Stimulated activated CD4-positive, alpha-beta T cell treated with anti-CD3 and anti-CD28 coated beads, Interleukin-12 subunit alpha, Interleukin-12 subunit beta, amount 100 ng/mL, for 48 hours (primary cell): ENCODE measurements at regions not wholly inside any gene's neighbourhood (a gene's known extent, or its start where the extent isn't known, plus 50 kb on each side); places are given as distances from the start of the nearest gene placed in this dataset.
A peak's percentile ranks its signal among the peaks of the same experiment; 100 is the strongest.
"Not testable (repeated sequence)": the region's sequence is repeated elsewhere in the genome, so short reads cannot be mapped to it uniquely, and the experiment has no call there.

Experiments
- DNase-seq, 3 donors: peaks; one replicate each; pipeline ENCODE4 v3.0.0-alpha.2; 2020; ENCODE audit warnings: low read depth in 2 of 3, low spot score in 1 of 3

DNA sequence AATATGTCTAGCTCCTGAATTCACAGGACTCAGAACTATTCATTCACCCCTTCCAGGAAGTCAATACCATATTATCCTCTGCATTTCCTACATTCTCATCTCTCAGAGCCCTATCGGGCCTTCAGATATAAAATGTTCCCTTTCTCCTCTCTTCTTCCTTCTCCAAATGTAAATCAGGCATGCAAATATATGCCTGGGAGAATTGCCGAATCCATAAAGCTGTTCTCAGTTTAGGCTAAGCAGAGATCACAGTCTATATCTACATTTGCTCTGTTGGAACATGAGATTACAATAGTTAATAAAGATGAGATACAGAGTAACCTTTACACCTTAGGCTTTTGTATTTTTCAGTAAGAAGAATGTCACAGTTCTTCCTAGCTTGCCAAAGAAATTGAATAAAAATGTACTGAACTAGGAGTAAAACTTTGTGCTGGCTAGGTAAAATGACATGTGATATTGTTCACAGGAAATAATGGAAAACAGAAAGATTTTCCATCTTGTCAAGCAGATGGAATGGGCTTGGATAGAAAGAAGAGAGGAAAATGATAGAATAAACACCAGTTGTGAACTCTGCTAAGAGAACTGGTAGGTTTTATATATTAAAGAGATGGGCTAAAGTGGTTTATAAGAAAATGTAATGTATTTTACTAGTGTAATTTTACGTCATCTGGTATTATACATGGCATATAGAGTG is 161.5 kb downstream of the NRIP1 start:
- no peak for DNase-seq

GRCh38 chr21:14901482-14901958 is 163.3 kb downstream of the NRIP1 start:
- DNase-seq: peak in 1 of 3 donors; percentile 0

GRCh38 chr21:14900611-14901010 is 164.2 kb downstream of the NRIP1 start:
- no peak for DNase-seq

- no peak for DNase-seq
These were observed 164.7 kb downstream of the NRIP1 start for GRCh38 chr21:14900058-14900457.

DNA sequence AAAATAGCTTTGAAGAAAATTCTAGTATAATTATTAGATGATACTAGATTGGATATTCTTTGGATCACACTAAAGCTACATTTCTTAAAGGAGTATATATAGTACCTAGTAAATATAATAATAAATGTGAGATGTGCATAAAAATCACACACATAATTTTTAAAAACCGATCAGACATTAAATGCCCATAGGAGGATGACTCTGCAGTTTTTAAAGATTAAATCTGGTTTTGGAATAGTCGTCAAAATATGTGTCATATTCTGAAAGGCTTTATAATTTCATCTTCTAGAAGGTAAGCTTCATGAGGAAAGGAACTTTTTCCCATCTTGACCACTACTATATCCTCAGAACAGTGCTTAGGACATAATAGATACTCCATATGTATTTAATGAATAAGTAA is 169.0 kb downstream of the NRIP1 start:
- DNase-seq: no peak

- DNase-seq: no peak
These were observed 174.7 kb downstream of the NRIP1 start for GRCh38 chr21:14890141-14890540.

- no peak for DNase-seq
These were observed 175.6 kb downstream of the NRIP1 start for GRCh38 chr21:14889080-14889810.

- no peak for DNase-seq
These were observed 176.6 kb downstream of the NRIP1 start for GRCh38 chr21:14888202-14888601.

DNA sequence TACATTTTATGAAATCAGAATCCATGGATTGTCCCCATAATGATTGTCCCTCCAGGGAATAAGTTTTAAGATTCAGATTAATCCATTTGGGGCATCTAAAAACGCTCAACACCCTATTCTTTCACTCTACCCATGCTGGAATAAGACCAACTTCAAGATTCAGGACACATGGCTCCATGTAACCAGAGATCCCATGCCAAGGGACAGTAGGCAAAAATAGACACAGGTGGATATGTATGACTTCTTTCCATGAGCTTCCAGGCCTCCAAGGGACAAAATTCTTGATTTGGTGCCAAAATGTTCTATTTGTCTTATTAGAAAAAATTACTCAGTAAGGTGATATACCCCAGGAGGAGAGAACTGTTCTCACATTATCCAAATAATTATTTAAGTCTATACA is 178.8 kb downstream of the NRIP1 start:
- no peak for DNase-seq

- no peak for DNase-seq
These were observed 181.4 kb downstream of the NRIP1 start for GRCh38 chr21:14883351-14883750.

- not testable (repeated sequence) for DNase-seq
These were observed 182.3 kb downstream of the NRIP1 start for GRCh38 chr21:14882545-14882944.

- DNase-seq: no peak
These were observed 182.8 kb downstream of the NRIP1 start for GRCh38 chr21:14881863-14882499.

- no peak for DNase-seq
These were observed 183.9 kb downstream of the NRIP1 start for GRCh38 chr21:14880922-14881321.

GRCh38 chr21:14879458-14879857 is 185.3 kb downstream of the NRIP1 start:
- DNase-seq: no peak

DNA sequence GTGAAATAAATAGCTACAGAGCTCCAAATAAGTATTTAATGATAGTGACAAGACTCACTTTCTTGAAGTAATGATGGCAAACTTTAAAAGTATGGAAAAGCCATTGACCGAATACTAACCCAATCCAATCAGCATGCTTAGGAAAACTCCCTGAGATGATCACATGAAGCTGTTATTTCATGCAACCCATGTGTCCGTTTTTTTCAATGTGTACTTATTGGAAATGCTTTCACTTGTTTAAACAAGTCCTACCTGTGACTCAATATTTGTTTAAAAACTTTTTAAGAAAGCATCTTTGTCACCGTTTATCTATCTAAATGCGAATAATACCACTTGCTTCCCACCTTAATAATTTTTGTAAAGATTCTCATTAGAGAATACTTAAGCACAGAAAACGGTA is 185.8 kb downstream of the NRIP1 start:
- no peak for DNase-seq

DNA sequence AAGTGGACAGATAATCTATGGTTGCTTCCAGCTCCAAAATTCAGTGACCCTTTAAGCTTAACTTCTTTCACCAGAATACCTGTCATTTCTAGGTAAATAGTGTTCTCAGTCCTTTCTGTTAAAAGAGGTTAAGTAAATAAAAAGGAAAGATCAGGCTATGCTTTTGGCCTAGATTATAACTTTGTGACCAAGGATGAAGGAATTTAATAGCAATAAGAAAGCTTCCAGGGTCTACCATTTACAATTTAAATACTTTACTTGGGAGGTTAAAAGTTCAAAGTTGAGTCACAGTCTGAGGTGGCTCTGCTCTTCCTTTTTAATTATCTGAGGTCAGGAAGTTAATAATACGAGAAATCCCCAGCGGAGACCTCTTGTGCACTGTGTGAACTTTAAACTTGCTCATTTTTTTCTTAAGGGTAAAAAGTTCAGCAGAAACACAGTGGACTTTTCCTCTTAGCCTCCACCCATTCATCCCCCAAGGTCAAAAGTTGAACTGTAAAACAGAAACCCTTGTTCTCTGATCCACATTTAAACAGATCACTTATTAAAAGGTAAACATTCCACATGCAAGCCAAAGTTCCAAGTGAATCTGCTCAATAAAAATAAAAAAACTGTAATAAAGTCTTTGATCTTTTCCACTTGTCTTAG is 187.1 kb downstream of the NRIP1 start:
- DNase-seq: no peak

DNA sequence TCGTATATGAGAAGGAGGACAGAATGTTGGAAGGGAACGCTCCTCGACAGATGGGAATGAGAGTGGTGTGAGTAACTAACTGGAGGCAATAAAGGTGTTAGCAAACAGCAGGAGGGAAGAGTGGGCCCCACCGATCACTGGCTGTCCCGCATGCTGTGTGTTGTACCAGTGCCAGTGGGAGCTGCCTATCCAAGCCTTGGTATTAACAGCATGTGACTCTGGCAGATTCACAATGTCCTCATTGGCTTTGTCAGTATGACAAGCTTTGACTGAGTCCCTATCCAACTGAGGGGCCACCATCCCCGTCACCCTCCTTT is 188.3 kb downstream of the NRIP1 start:
- DNase-seq: no peak

- no peak for DNase-seq
These were observed 188.9 kb downstream of the NRIP1 start for GRCh38 chr21:14875704-14876523.

- DNase-seq: no peak
These were observed 189.6 kb downstream of the NRIP1 start for GRCh38 chr21:14875186-14875585.

- DNase-seq: no peak
These were observed 190.4 kb downstream of the NRIP1 start for GRCh38 chr21:14874379-14874778.

DNA sequence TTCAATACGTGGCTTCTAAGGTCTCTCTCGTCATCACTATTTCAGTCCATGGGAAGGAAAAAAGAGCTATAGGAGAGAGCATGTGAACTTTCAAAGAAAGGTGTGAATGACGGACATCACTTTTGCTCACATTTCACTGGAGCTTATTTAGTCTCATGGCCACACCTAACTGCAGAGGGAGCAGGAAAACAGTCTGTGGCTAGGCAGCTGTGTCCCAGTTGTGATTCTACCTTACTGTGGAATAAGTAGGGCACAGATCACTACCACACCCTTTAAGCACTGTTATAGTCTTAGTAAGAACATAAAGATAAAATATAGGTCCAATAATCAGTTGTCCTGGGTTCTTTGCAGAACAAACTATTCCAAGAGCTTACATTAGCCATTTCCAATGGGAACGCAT is 192.9 kb downstream of the NRIP1 start:
- no peak for DNase-seq
